ENCODE measurements at regions not wholly inside any gene's neighbourhood (a gene's known extent, or its start where the extent isn't known, plus 50 kb on each side); places are given as distances from the start of the nearest gene placed in this dataset.

DNA sequence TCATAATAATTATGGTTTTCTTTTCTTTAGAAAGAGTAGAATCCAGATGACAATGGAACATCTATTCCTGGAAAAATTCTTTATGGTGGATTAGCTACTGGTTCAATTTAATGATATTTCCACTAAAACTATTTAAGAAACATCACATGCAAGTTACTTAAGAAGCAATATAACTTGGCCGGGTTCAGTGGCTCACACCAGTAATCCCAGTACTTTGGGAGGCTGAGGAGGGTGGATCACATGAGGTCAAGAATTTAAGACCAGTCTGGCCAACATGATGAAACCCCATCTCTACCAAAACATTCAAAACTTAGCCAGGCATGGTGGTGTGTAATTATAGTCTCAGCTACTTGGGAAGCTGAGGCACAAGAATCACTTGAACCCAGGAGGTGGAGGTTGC is 65.9 kb upstream of the SMLR1 start:
- ATAC-seq (ENCODE audit: low FRiP score) (no peak), DNase-seq (ENCODE audit: low spot score) (no peak)
- no peak for TF ChIP-seq CTCF (IDR thresholded peaks at IDR 0.05)

GRCh38 chr6:130765181-130765727 is 62.0 kb upstream of the SMLR1 start:
- TF ChIP-seq CTCF (IDR thresholded peaks at IDR 0.05): no peak
- ATAC-seq (ENCODE audit: low FRiP score) (no peak), DNase-seq (ENCODE audit: low spot score) (no peak)

GRCh38 chr6:130766239-130767144 is 60.7 kb upstream of the SMLR1 start:
- DNase-seq (ENCODE audit: low spot score) (no peak), ATAC-seq (ENCODE audit: low FRiP score) (no peak)
- TF ChIP-seq CTCF (IDR thresholded peaks at IDR 0.05): no peak

GRCh38 chr6:130769861-130770260 is 57.3 kb upstream of the SMLR1 start:
- no peak for TF ChIP-seq CTCF (IDR thresholded peaks at IDR 0.05)
- no peak for ATAC-seq (ENCODE audit: low FRiP score)
- DNase-seq (ENCODE audit: low spot score): no peak

DNA sequence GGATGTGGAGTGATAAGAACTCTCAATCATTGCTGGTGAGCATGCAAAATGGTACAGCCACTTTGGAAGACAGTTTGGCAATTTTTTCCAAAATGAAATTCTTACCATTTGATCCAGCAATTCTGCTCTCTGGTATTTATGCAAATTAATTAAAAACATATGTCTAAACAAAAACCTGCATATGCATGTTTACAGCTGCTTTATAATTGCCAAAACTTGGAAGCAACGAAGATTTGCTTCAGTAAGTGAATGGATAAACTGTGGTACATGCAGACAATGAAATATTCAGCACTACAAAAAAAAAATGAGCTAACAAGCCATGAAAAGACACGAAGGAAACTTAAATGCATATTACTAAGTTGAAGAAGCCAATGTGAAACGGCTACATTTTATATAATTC is 55.5 kb upstream of the SMLR1 start:
- no peak for TF ChIP-seq CTCF (IDR thresholded peaks at IDR 0.05)

DNA sequence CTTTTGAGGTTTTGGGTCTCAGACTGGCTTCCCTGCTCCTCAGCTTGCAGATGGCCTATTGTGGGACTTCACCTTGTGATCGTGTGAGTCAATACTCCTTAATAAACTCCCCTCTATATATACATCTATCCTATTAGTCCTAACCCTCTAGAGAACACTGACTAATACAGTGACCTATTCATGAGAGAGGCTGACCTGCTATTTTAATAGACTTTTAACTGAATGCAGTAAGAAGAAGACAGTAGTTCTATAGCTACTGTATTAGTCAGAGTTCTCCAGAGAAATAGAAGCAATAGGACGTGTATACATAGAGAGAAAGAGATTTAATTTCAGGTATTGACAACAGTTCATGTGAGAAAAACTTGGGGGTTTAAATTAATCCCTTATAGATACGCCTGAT is 53.3 kb upstream of the SMLR1 start:
- DNase-seq (ENCODE audit: low spot score) (no peak), ATAC-seq (ENCODE audit: low FRiP score) (no peak)
- no peak for TF ChIP-seq CTCF (IDR thresholded peaks at IDR 0.05)

More for the DNA sequence above, 55.5 kb upstream of the SMLR1 start:
- ATAC-seq (ENCODE audit: low FRiP score) (no peak), DNase-seq (ENCODE audit: low spot score) (no peak)

Measured in omental fat pad (tissue), 3 donors.